Stimulated activated CD4-positive, alpha-beta T cell treated with anti-CD3 and anti-CD28 coated beads, Interleukin-4, amount 100 ng/mL, for 1 hour (primary cell): ENCODE measurements at regions not wholly inside any gene's neighbourhood (a gene's known extent, or its start where the extent isn't known, plus 50 kb on each side); places are given as distances from the start of the nearest gene placed in this dataset.
A peak's percentile ranks its signal among the peaks of the same experiment; 100 is the strongest.

Source experiments
- DNase-seq: peaks from one replicate; pipeline ENCODE4 v3.0.0-alpha.2; 2020

GRCh38 chr4:56757821-56758411, 63.6 kb downstream of the SPINK2 start:
- peak; percentile 69 for DNase-seq

DNA sequence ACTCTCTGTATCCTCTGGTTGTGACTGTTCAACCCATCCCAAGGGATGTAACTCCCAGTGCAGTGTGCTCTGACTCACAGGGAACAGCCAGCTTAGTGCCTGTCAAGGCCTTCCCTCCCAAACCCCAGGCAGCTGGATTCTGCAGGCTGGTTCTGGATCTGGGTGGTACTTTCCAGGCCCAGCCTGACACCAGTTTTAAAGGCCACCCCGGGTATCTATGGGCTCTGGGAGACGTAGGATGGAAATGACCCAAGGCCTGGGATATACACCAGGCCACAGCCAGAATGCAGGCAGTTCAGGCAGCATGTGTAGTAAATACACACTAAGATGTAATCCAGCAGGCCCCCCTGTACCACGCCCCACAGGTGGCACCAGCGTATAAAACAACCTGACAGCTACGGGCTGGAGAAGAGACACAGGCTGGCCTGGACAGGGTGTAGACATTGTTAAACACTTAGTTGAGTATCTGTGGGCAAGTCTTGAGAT, 64.2 kb downstream of the SPINK2 start:
- DNase-seq, result no peak

GRCh38 chr4:56755901-56756300, 65.6 kb downstream of the SPINK2 start:
- DNase-seq, result no peak

- no peak for DNase-seq
Measured at GRCh38 chr4:56752985-56753384, 68.5 kb downstream of the SPINK2 start.

DNA sequence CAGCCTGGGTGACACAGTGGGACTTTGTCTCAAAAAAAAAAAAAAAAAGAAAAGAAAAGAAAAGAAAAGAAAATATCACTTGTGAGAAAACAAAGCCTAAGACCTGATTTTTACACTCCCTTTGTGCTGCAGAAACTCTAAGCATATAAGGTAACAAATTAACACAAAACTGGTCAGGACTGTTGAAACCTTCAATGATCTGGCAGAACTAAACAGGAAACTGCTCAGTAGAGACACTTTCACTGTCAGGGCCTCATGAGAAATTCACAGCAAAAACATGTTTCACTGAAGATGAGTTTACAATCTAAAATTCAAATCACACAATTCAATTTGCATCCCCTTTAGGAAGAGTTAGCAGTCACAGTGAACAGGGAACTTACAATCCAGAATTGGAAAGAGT, 69.1 kb upstream of the HOPX start:
- DNase-seq, result no peak

- no peak for DNase-seq
Measured at GRCh38 chr4:56748271-56748670, 67.2 kb upstream of the HOPX start.

- no peak for DNase-seq
Measured at GRCh38 chr4:56746639-56747038, 65.5 kb upstream of the HOPX start.

DNA sequence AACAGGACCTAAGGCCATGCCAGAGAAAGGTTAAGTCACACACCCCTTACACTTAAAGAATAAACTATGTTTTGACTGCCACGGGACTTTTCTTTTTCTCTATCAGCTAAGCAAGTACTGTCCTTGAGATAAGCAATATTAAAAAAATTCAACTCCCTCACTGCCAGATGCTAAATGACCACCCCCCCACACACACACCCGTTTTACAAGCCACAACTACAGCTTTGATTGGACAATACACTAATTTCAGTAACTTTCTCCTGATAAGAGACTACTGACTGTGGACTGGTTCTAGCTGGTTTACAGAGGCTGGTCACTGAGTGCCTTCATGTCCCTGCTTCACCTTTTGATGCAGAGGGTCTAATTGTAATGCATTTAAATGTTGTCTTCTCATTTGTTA, 63.9 kb upstream of the HOPX start:
- DNase-seq, result no peak

GRCh38 chr4:56744030-56744429, 62.9 kb upstream of the HOPX start:
- no peak for DNase-seq

GRCh38 chr4:56743550-56743949, 62.5 kb upstream of the HOPX start:
- no peak for DNase-seq

DNA sequence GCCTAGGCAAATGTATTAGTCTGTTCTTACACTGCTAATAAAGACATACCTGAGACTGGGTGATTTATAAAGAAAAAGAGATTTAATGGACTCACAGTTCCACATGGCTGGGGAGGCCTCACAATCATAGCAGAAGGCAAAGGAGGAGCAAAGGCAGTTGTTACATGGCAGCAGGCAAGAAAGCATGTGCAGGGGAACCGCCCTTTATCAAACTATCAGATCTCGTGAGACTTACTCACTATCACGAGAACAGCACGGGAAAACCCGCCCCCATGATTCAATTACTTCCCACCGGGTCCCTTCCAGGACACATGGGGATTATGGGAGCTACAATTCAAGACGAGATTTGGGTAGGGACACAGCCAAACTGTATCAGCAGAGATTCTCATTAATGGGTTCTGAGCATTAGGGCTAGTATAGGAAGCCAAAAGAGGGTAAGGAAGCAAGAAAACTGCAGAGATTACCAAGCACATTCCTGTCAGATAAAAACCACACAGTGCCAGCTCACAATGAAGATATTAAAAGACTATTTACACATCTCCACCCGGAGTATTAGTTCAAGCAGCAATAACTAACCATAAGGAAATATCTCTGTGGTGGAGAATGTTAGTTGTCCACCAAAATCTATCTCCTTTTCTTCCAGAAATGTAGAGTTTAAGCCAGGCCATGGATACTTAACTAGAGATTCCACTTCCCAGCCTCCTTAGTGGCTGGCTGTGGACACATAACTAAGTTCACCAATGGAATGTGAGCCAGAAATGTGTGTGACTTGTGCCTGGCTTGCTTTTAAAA, 61.2 kb upstream of the HOPX start:
- no peak for DNase-seq

GRCh38 chr4:56741595-56741994, 60.5 kb upstream of the HOPX start:
- DNase-seq, result no peak

DNA sequence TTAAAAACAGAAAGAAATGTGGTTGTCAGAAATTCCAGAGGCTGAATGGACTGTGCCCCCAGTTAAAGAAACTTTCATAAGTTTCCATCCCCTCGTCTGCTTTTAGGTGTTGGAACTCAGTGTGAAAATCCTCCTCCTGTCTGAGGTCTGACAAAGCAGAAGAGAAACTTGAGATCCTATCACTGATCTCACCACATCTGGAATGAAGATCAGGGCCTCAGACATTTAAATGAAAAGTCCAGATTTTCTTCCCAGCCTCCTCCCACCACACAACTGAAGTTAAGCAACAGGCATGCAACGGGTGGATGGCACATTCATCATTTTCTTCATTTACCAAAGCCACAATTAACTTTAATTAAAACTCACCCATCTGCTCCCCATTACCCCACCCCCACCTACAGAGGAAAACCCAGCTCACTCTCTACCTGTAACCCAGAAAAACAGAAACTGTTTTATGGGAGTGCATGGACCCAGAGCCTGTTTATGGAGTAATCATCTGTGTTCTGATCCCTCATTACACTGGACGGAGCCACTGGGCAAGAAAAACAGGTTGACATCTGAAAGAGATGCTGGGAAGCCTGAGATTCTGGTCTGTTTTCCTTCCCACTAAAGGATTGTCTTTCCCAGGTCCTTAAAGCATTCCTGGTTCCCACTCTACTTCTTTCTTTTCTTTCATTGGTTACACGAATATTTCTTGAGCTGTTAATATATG, 58.1 kb upstream of the HOPX start:
- DNase-seq, result no peak

DNA sequence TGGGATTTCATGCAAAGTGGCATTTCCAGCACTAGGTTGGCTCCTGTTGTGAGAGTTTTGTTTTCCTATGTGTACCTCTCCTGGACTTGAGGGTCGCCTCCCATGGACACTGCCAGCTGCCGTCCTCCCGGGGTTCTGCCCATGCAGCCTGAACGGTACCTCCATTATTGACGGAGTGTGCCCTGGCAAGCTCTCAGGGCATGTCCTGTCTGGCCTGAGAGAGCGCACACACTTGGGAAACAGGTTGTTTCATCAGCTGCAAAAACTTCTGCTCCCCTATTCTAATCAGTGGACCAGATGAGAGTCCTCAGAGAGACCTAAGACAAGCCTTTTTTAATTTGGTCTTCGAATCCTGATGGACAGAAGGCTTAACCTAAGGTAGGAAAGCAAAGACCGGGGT, 56.6 kb upstream of the HOPX start:
- no peak for DNase-seq

- DNase-seq, result no peak
Measured at GRCh38 chr4:56733352-56733751, 52.3 kb upstream of the HOPX start.

DNA sequence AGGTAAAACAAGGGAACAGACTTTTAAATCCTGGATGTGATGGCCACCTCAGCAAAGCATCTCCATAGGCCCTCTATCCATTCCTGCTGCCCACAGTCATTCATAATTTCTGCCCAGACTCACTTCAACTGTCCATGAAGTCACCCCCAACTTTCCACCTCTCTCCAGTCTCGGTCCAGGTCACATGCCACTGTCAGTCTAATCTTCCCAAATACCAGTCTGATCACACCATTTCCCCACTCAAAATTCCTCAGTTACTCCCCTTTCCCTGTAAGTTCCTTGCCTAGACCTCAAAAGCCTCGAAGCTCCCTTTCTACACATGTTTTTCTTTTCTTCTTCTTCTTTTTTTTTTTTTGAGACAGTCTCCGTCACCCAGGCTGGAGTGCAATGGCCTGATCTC, 51.2 kb upstream of the HOPX start:
- no peak for DNase-seq

DNA sequence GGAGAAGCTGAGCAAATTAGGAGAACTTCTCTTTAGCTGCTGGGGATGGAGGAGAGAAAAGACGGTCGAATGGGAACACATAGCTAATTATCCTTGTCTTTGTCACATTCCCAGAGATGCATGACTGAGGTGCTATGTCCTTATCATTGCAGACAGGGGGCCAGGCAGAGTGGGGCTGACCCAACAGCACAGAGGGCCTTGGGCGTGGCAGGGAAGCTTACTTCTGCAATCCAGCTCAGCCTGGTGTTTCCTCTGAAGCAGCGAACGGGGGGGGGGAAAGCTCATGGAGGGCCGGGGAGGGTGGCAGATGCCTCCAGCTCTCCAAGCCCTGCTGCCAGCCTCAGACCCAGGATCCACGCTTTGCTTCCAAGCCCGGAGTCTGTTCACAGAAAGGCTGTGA, 50.8 kb upstream of the HOPX start:
- no peak for DNase-seq
